IPS DF 19.7 (cell line): ENCODE measurements at regions not wholly inside any gene's neighbourhood (a gene's known extent, or its start where the extent isn't known, plus 50 kb on each side); places are given as distances from the start of the nearest gene placed in this dataset.

Source experiments
- DNase-seq: peaks from one replicate; pipeline ENCODE4 v3.0.0-alpha.2; 2013; ENCODE audit warnings: low read depth, low spot score

DNA sequence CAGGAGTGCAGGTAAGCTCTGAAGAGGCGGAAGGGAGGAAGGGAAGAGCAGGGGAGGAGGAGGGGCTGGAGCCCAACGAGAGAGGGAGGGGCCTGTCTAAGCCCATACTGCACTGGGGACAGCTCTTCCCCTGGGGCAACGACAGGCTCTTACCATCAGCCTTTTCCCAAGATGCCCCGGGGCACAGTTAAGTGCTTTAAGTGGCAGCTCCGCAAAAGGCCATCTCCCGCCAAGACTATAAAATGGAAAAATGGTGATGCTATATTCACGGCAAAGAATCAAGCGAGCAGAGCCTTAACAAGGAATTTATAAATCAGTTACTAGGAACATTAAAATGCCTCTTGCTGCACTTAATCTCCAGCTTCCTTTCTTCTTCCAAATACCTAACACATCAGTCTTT is 110.2 kb upstream of the NLRP1 start:
- peak; percentile 69 for DNase-seq

DNA sequence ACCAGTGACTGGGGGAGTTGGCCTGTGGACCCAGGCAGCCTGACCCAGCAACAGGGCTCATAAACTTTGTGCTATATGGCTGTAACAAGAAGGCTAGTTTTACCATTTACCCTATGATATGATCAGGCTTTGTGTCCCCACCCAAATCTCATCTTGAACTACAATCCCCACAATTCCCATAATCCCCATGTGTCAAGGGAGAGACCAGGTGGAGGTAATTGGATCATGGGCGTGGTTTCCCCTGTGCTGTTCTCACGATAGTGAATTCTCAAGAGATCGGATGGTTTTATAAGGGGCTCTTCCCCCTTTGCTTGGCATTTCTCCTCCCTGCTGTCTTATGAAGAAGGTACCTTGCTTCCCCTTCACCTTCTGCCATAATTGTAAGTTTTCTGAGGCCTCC is 111.2 kb upstream of the NLRP1 start:
- no peak for DNase-seq

DNA sequence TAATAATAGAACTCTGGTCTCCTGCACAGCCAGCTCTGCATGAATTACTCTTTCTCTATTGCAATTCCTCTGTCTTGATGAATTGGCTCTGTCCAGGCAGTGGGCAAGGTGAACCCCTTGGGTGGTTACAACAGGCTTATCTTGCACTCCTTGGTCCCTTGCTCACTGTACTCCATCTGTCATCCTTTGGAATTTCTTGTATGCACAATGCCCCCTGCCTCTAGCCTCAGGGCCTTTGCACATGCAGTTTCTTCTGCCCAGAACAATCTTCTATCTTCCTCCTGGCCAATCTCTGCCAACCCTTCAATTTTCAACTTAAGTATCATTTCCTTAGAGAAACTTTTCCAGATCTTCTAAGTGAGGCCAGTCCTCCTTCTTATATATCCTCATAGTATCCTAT is 114.7 kb upstream of the NLRP1 start:
- DNase-seq: no peak

GRCh38 chr17:5699814-5700213 is 115.5 kb upstream of the NLRP1 start:
- no peak for DNase-seq

DNA sequence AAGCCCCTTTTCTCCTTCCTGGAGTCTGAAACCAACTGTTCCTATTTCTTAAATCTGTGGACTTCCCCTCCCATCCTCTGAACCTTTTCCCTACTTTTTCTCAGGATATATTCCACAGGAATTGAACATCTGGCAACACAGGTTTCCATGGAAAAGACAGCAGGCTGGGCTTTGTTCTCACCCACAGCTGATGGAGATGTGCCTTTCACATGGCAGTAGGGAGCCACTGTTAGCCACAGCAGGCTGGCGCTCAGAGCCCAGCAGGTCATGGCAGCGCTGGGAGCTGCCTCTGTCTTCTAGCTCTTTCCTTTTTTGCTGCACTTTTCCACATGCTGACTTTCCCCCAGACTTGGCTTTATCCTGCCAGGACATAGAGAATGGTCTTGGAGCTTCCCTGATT is 116.4 kb upstream of the NLRP1 start:
- DNase-seq: no peak

DNA sequence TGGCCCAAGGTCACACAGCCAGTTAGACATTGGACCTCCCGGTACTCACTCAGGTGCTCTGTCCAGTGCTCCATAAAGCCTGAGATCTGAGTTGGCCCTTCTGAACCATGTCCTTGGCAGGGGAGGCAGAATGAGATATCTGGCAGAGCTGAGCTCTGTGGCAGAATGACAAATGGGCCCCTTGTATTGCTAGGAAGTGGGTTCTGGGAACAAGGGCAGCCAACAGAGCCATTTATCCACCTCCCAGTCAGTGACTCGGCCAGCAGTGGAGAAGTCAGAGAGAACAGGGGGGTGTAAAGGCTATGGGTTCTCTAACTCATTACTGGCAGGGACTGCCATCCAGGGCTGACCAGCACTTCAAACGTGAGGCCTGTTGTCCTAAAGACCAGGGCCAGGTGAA is 117.1 kb upstream of the NLRP1 start:
- no peak for DNase-seq

DNA sequence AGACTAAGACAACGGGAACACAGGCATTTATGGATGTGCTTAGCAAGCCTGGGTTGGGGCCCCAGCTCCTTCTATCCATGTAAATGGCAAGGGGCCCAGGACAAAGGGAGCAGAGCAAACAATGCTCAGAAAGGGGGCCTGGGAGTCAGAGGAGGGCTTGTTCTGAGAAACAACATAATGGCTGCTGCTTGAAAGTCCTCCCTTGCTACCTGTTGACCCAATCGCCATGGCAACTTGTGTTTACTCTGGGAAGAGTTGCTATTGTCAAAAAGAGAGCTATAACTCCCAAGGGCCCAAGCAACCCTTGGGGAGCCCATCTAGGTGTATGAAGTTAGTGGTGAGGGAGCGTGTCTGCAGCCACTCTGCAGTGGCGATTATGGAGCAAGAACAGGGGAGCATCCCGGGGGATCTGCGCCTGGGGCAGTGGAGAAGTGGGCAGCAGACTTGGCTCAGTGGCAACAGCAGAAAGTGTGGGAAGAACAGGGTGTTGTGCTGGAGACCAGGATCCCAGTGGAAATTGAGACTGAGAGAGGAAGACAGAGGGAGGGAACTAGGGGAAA is 118.7 kb upstream of the NLRP1 start:
- no peak for DNase-seq

- DNase-seq: no peak
Measured at GRCh38 chr17:5703736-5704135, 119.4 kb upstream of the NLRP1 start.

GRCh38 chr17:5705081-5705875 is 121.0 kb upstream of the NLRP1 start:
- DNase-seq: no peak

DNA sequence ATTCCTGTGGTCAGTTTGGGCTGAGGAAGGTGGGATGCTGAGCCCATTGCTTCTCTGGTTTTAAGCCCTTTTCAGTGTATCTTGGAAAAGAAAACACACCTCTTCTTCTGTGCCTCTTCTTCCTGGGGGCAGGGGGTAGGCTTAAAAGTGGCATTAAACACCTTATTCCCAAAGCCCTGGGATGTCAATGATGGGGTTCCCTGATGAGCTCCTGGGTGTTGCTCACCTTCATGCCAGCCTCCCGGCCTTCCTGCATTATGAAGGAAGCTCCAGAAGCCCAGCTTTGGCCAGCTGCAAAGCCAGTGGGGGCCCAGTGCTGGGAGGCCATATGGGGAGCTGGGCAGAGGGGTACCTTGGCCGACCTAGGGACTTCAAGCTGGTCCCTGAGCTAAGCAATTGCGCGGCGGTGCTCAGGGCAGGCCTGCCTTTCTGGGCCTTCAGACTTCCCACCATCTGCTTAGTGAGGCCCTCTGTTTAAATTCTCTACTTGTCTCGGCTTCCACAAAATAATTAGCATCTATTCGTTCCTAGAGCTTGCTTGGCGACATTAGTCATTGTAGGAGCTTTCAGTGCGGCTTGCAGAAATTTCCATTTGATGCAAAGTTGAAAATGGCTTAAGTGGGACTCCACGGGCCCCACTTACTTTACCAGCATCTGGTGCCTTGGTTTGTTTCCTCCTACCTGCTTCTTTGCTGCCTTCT is 121.7 kb upstream of the NLRP1 start:
- DNase-seq: no peak

GRCh38 chr17:5706577-5707210 is 122.4 kb upstream of the NLRP1 start:
- no peak for DNase-seq

DNA sequence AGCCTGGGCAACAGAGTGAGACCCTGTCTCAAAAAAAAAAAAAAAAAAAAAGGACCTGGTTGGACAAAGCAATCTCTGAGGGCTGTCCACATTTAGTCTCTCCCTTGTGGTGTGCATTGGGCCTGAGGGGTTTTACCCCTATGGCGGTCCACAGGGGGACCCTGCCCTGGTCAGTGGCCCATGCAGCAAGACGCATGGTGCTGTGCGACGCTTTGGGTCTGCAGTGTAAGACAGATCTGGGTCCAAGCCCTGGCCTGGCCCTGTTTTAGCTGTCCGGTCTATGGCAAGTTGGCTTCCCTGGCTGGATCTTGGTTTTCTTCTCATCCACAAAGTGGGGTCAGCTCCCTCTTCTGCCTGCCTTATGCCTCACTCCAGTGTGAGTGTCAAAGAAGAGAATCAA is 123.2 kb upstream of the NLRP1 start:
- no peak for DNase-seq

DNA sequence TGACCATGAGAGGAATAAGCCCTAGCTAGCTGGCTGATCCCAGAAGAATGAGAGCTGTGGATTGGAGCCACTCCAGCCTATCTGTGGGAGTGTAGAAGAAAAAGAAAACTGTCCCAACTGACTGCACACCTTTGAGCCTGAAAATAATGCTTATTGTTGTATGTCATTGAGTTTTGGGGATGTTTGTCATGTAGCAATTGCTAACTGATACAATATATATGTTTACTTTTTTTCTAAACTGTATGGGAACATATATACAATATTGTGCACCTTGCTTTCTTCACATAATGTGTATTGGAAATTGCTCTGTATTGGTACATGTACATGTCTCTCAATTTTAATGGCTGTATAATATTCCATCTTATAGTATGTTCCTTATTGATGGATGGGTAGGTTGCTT is 124.0 kb upstream of the NLRP1 start:
- DNase-seq: no peak

- no peak for DNase-seq
Measured at GRCh38 chr17:5711344-5711743, 127.0 kb upstream of the NLRP1 start.

- no peak for DNase-seq
Measured at GRCh38 chr17:5714993-5715392, 130.7 kb upstream of the NLRP1 start.

DNA sequence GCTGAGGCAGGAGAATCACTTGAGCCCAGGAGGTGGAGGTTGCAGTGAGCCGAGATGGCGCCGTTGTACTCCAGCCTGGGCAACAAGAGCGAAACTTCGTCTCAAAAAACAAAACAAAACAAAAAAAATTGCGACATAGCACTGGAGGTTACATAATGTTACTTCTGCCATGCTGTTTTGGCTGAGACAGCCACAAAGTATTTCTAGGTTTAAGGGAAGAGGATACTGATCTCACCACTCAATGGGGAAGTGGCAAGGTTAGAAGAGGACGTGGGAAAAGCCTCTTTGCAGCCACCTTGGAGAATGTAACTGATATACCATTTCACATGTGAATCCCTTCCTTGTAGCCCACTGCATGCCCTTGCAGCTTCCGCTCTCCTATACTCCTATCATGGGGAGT is 131.2 kb upstream of the NLRP1 start:
- no peak for DNase-seq

DNA sequence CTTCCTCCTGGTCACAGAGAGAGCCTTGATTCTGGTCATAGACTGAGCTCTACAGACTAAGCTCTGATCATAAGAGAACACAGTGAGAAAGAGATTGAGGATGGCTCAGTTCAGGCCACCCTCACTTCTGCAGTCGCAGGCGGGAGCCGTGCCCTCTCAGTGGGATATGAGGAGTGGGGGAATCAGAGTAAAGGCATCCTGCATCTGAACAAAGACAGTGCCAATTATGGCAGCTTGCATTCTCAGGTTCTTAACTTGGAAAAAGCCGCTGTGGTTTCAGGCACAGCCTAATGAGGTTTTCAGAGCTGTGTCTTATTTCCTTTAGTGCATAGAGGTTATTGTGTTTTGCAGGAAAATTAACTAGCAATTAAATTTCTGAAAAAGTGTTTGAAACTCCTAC is 134.4 kb upstream of the NLRP1 start:
- DNase-seq: no peak

DNA sequence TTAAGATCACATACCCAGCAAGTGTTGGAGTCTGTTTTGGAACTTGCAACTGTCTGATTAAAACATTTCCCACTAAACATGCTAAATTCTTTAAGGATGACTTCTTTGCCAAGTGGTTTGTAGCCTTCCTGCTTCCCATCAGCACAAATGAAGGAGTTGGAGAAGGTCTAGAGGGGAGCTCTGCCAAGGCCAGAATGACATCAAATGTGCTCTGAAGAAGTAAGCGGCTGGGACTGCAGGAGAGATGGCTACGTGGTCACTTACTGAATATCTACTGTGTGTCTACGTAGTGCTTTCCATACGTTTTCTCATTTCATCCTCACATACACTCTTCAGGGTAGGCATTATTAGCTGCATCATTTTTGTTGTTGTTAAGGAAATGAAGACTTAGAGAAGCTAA is 135.7 kb upstream of the NLRP1 start:
- DNase-seq: no peak

DNA sequence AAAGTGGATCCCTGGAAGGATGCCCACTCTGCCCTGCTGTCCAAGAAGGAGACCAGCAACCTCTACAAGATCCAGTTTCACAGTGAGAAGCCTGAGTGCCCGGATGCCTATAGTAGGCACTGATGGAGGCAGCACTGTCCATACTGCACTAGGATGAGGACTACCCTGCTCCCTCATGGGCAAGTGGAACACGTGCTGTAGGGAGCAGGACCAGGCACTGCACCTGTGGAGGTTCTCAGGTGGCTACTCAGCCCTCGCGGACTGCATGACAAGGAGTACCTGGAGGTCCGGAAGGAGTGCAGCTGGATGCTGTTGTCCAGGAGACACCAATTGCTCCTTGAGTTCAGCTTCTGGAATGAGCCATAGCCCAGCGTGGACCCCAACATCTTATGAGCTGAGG is 146.1 kb upstream of the NLRP1 start:
- no peak for DNase-seq

GRCh38 chr17:5740937-5741336 is 156.6 kb upstream of the NLRP1 start:
- no peak for DNase-seq

GRCh38 chr17:5741810-5742209 is 157.5 kb upstream of the NLRP1 start:
- no peak for DNase-seq

GRCh38 chr17:5745111-5745813 is 161.0 kb upstream of the NLRP1 start:
- DNase-seq: no peak
